Renal cortex interstitium (tissue), 11 donors: ENCODE measurements at regions not wholly inside any gene's neighbourhood (a gene's known extent, or its start where the extent isn't known, plus 50 kb on each side); places are given as distances from the start of the nearest gene placed in this dataset.
A peak's percentile ranks its signal among the peaks of the same experiment; 100 is the strongest.
"Not testable (repeated sequence)": the region's sequence is repeated elsewhere in the genome, so short reads cannot be mapped to it uniquely, and the experiment has no call there.

Experiments
- DNase-seq, 11 donors: peaks; one replicate each; pipeline ENCODE4 v3.0.0-alpha.2; 2013; ENCODE audit warnings: low read depth in 9 of 11, low spot score in 4 of 11; ENCODE audit errors: extremely low read depth in 1 of 11

GRCh38 chr1:220475608-220476007 is 52.3 kb upstream of the MARK1 start:
- not testable (repeated sequence) for DNase-seq

DNA sequence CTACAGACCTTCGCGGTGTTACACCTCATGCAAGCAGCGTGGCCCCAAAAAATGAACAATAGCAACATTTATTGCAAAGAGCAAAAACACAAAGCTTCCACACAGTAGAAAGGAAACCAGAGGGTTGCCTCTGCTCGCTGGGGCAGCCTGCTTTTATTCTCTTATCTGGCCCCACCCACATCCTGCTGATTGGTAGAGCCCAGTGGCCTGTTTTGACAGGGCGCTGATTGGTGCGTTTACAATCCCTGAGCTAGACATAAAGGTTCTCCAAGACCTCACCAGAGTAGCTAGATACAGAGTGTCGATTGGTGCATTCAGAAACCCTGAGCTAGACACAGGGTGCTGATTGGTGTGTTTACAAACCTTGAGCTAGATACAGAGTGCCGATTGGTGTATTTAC is 52.8 kb upstream of the MARK1 start:
- DNase-seq: not testable (repeated sequence)

DNA sequence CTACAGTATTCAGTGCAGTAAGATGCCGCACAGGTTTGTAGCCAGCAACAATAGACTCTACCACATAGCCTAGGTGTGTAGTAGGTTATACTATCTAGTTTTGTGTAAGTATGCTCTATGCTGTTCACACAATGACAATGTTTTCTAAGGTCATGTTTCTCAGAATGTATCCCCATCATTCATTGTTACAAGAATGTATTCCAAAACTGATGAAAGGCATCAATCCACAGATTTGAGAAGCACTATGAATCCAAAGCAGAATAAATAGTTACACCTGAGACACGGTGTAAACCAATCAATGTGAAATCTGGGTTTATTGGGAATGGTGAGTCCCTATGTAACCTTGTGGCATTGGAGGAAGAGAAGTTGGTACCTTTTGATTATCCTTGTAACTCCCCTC is 54.5 kb upstream of the MARK1 start:
- no peak for DNase-seq

DNA sequence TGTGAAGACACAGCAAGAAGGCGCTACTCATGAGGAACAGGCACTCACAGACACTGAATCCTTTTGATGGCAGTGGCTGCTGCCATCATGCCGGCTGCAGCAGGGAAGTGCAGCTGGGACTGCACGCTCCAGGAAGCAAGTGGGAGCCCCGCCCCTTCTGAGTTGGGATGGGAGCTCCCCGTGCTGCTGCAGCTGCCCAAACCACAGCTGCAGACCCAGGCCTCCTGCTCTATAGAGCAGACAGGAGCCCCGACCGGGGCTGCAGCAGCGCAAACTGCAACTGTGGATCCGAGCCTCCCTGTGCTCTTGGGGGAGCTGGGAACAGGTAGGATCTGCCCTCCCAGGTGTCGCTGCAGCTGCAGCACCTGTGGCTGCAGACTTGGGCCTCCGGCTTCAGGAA is 65.2 kb upstream of the MARK1 start:
- DNase-seq: no peak

DNA sequence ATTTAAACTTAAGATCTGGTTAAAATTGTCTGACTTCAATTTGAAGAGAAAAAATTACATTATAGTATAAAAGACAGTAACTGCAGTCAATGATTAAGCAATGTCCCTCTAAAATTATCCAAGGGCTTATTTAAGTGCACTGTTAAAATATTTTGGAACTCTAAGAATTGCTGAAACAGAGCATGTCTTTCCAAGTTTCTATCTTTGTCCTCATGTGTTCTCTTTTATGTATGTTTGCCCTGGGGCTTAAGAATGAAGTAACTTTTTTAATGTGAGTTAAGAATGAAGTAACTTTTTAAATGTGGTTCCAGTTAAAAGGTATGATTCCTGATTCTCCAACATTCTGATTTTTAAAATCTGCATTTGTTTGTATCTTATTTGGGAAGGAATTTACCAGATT is 69.0 kb upstream of the MARK1 start:
- no peak for DNase-seq

DNA sequence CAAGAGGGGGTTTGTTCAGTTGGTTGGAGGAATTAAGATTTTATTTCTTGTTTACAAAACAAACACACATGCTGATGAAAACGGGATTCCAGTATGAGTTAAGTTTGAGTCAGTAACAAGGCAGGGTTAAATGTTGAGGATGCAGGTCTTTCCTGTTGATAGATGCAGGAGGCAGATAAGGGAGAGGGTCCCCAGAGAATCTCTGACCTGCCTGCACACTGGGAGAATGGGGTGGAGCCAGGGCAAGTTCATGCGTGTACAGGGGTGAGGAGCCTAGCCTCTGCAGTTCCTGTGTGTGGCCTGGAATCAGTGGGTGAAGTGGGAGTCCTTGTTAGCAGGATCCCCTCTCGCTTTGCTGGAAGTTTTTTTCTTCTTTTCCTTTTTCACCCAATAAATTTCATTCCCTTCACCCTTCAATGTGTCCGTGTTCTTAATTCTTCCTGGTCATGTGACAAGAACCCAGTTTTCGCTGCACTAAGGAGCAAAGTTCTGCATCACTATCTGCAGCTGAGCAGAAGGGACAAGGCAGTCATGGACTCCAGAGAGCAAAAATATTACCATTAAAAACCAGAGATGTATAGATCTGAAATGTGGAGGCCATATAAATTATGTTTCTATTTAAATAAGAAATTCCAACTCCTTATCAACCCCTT is 69.9 kb upstream of the MARK1 start:
- DNase-seq: no peak

- DNase-seq: no peak
Observed at GRCh38 chr1:220455559-220455958, 72.4 kb upstream of the MARK1 start.

DNA sequence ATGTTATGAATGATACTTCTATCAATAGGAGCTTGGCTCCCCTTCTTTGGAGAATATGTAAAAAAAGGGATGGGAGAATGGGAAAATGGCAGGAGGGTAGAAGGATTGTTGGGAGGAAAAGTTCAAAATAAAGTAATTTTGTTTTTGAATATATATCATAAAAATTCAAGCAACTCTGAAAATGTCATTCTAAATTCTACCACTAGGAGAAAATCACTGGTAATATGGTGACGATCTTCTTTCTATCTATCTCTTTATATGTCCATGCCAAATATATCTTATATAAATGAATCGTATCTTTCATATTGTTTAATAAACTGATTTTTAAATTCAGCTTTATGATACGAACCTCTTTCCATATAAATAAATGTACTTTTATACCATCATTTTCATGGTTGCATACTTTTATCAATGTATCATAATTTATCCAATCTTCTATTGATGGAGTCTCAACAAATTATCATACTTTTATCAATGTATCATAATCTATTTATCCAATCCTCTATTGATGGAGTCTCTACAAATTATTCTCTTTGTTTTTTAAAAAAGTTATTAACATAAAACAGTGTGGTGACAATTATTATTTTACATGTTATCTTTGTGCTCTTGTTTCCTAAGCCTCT is 73.7 kb upstream of the MARK1 start:
- no peak for DNase-seq

- no peak for DNase-seq
Observed at GRCh38 chr1:220453371-220453770, 74.6 kb upstream of the MARK1 start.

DNA sequence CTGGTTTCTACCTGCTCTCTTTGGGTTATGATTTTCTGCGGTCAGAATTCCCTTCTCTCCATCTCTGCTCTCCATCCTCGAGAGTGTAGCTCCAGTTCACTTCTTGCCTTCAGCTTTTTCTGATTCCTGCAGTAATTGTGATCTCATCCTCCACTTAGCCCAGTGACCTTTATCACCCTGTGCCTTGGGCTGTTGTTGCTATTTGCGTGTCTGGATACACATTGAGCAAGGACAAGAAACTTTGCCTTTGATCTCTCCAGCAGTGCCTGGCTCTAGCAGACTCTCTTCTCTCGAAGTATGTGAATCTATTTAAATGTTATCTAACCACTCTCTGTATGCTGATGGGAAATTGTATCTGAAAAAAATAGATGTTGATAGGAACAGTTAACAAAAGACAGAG is 76.4 kb upstream of the MARK1 start:
- DNase-seq: peak in 2 of 11 donors; percentile 5 to 11

- DNase-seq: no peak
Observed at GRCh38 chr1:220450927-220451326, 77.0 kb upstream of the MARK1 start.

DNA sequence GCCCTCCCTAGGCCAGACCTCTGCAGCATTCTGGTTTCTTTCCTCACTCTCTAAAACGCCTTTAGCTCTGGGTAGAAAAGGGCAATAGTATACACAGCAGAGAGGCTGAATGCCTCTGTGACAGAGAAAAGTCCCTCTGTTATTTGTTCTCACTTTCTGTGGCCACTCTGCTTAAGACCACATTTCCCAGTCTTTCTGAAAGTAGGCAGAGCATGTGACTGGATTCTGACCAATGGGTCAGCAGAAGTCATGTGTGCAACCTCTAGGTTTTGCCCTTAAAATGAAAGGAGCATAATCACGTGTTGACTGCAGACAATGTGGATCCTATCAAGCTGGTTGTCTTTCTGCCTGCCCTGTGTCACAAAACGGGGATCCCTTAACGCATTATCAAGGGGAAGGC is 79.7 kb upstream of the MARK1 start:
- DNase-seq: no peak

- not testable (repeated sequence) for DNase-seq
Observed at GRCh38 chr1:220444586-220444985, 83.3 kb upstream of the MARK1 start.

- no peak for DNase-seq
Observed at GRCh38 chr1:220441211-220441610, 86.7 kb upstream of the MARK1 start.

GRCh38 chr1:220438741-220439140 is 89.2 kb upstream of the MARK1 start:
- no peak for DNase-seq

DNA sequence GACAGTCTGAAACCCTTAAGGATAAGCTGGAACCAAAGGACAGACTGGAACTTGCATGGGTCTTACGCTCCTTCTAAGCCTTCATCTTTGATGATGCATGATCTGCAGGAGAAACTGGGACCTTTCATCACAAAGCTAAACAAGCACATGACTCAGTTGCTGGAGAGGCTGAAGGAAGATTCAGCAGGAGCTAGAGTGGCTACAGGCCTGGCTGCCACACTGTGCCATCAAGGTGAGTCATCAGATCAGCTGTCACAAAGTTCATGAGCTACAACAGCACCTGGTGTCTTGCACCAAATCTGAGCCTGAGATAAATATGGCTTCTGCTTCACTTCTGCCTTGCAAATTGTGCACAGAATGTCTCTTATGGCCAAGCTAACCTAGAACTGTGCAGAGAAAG is 95.5 kb upstream of the MARK1 start:
- no peak for DNase-seq

GRCh38 chr1:220431554-220432239 is 96.2 kb upstream of the MARK1 start:
- DNase-seq: no peak

DNA sequence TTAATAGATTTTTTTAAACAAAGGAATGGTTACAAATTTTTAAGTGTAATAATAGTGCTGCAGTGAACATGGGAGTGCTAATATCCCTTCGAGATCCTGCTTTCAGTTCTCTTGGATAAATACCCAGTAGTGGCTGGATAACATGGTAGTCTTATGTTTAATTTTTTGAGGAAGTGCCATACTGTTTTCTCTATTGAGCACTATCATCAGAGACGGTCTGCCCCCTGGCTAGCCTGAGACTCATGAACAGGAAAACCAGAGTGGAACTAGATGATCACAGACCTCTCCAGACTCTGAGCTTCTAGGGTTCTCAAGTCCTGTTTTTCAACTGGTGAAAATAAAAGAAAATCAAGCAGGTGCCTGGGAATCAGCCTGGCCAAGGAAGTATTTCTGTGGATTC is 97.3 kb upstream of the MARK1 start:
- no peak for DNase-seq

DNA sequence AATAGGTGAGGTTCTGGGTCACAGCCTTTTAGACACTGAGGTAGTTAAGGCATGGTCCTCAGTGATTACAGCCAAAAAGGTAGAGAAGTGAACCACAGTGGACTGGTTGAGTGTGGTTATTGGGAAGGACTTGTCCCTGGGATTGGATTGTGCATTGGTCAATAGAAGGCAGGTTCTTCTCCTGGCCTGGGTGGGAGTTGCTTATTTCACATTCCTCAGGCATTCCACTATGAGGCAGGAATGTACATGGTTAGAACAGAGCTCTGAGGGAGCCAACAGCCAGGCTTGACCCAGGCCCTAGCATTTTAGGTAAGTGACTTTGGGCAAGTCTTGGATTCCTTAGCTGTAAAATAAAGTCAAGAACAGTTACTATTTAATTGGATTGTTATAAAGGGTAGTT is 97.9 kb upstream of the MARK1 start:
- DNase-seq: no peak

- DNase-seq: no peak
Observed at GRCh38 chr1:220426989-220427388, 100.9 kb upstream of the MARK1 start.

DNA sequence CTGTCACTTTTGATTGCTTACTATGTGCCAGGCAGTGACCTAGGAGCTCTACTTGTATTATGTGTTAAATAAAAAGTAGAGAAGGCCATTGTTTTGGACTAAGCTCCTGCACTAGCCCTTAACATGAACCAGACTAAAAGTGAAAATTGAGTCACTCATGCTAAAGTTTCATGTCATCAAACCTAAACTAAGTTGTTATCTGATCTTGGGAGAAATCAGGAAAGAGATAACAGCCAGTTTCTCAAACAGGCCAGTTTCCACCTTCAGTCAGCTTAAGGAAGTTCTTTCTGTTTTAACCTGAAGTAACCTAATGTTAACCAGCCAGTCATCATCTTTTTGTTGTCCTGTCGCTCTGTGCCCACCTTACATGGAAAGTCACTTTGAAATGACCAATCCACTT is 102.1 kb upstream of the MARK1 start:
- no peak for DNase-seq
